Stimulated activated CD8-positive, alpha-beta memory T cell treated with anti-CD3 and anti-CD28 coated beads, Interleukin-12 subunit alpha, Interleukin-12 subunit beta, amount 100 ng/mL, for 24 hours (primary cell): ENCODE measurements at regions not wholly inside any gene's neighbourhood (a gene's known extent, or its start where the extent isn't known, plus 50 kb on each side); places are given as distances from the start of the nearest gene placed in this dataset.
"Not testable (repeated sequence)": the region's sequence is repeated elsewhere in the genome, so short reads cannot be mapped to it uniquely, and the experiment has no call there.

ENCODE experiments used
- DNase-seq: peaks from one replicate; pipeline ENCODE4 v3.0.0-alpha.2; 2020; ENCODE audit errors: extremely low read depth

GRCh38 chr10:9028231-9028630, 973.7 kb downstream of the GATA3 start:
- no peak for DNase-seq

GRCh38 chr10:9035355-9035754, 980.9 kb downstream of the GATA3 start:
- no peak for DNase-seq

- DNase-seq, result no peak
Measured at GRCh38 chr10:9036711-9037204, 982.3 kb downstream of the GATA3 start.

- DNase-seq, result no peak
Measured at GRCh38 chr10:9038146-9038714, 983.7 kb downstream of the GATA3 start.

GRCh38 chr10:9043466-9043865, 989.0 kb downstream of the GATA3 start:
- no peak for DNase-seq

GRCh38 chr10:9045311-9045710, 990.8 kb downstream of the GATA3 start:
- DNase-seq, result no peak

GRCh38 chr10:9051328-9051974, 997.0 kb downstream of the GATA3 start:
- no peak for DNase-seq

- no peak for DNase-seq
Measured at GRCh38 chr10:9052767-9053166, 998.3 kb downstream of the GATA3 start.

- DNase-seq, result no peak
Measured at GRCh38 chr10:9056521-9056920, 1002.0 kb downstream of the GATA3 start.

GRCh38 chr10:9057293-9057692, 1002.8 kb downstream of the GATA3 start:
- DNase-seq, result not testable (repeated sequence)

- DNase-seq, result no peak
Measured at GRCh38 chr10:9060314-9060713, 1005.8 kb downstream of the GATA3 start.

GRCh38 chr10:9061871-9062270, 1007.4 kb downstream of the GATA3 start:
- DNase-seq, result no peak

- DNase-seq, result no peak
Measured at GRCh38 chr10:9066152-9066551, 1011.7 kb downstream of the GATA3 start.

- no peak for DNase-seq
Measured at GRCh38 chr10:9068003-9068402, 1013.5 kb downstream of the GATA3 start.

- no peak for DNase-seq
Measured at GRCh38 chr10:9069136-9069535, 1014.6 kb downstream of the GATA3 start.

- DNase-seq, result no peak
Measured at GRCh38 chr10:9075420-9075819, 1020.9 kb downstream of the GATA3 start.

- no peak for DNase-seq
Measured at GRCh38 chr10:9076066-9076465, 1021.6 kb downstream of the GATA3 start.

- DNase-seq, result no peak
Measured at GRCh38 chr10:9081253-9081652, 1026.8 kb downstream of the GATA3 start.

GRCh38 chr10:9081961-9082360, 1027.5 kb downstream of the GATA3 start:
- DNase-seq, result no peak

GRCh38 chr10:9091530-9092093, 1037.1 kb downstream of the GATA3 start:
- DNase-seq, result no peak

- no peak for DNase-seq
Measured at GRCh38 chr10:9096288-9096687, 1041.8 kb downstream of the GATA3 start.

- DNase-seq, result no peak
Measured at GRCh38 chr10:9097206-9097990, 1042.9 kb downstream of the GATA3 start.

GRCh38 chr10:9097991-9098306, 1043.5 kb downstream of the GATA3 start:
- no peak for DNase-seq
